Stimulated activated naive CD8-positive, alpha-beta T cell treated with anti-CD3 and anti-CD28 coated beads, Interleukin-15, amount 100 ng/mL, for 72 hours (primary cell): ENCODE measurements at regions not wholly inside any gene's neighbourhood (a gene's known extent, or its start where the extent isn't known, plus 50 kb on each side); places are given as distances from the start of the nearest gene placed in this dataset.

Experiments used
- ATAC-seq: fragments of 150-1000 bp; cut with Tn5 transposase; 2 replicates; pipeline ENCODE4 v1.10.0; 2021; ENCODE audit warnings: mild to moderate bottlenecking, moderate library complexity
- DNase-seq, 2 donors: peaks; one replicate each; pipeline ENCODE4 v3.0.0; 2021 to 2022
- H3K27ac Mint-ChIP-seq, 2 donors: one replicate each; pipeline ENCODE4 v1.8.0; 2022; ENCODE audit warnings: mild to moderate bottlenecking in 2 of 2, mixed read lengths in 2 of 2, moderate library complexity in 2 of 2
- H3K27me3 Mint-ChIP-seq: one replicate; pipeline ENCODE4 v1.8.0; 2022; ENCODE audit warnings: mixed read lengths
- H3K4me1 Mint-ChIP-seq: one replicate; pipeline ENCODE4 v1.8.0; 2022; ENCODE audit warnings: mild to moderate bottlenecking, mixed read lengths
- H3K4me3 Mint-ChIP-seq, 2 donors: one replicate each; pipeline ENCODE4 v1.8.0; 2022; ENCODE audit warnings: mild to moderate bottlenecking in 2 of 2, mixed read lengths in 2 of 2, moderate library complexity in 1 of 2
- H3K9me3 Mint-ChIP-seq, 2 donors: one replicate each; pipeline ENCODE4 v1.8.0; 2022; ENCODE audit warnings: mixed read lengths in 2 of 2

GRCh38 chr14:49191380-49191779 lies 394.8 kb downstream of the RPS29 start:
- no peak for DNase-seq
- peaks cover 20% of the 10 kb centered on the region for H3K27me3 Mint-ChIP-seq
- peaks cover 6% of the 10 kb centered on the region for H3K4me1 Mint-ChIP-seq
- H3K27ac Mint-ChIP-seq, result no peak overlapping the region
- no peak overlapping the region for H3K4me3 Mint-ChIP-seq
- peaks cover 6% of the 10 kb centered on the region in 2 donors for H3K9me3 Mint-ChIP-seq
- ATAC-seq, result no peak

- no peak for DNase-seq
- Mint-ChIP-seq H3K9me3 (peaks cover 6% of the 10 kb centered on the region in 2 donors), H3K27me3 (peaks cover 20% of the 10 kb centered on the region), H3K27ac (peak overlapping the region in 1 of 2 donors; percentile 9), H3K4me1 (peaks cover 6% of the 10 kb centered on the region), H3K4me3 (no peak overlapping the region)
- no peak for ATAC-seq
These were observed 396.8 kb downstream of the RPS29 start for GRCh38 chr14:49189375-49189774.

- peaks cover 20% of the 10 kb centered on the region for H3K27me3 Mint-ChIP-seq
- H3K27ac Mint-ChIP-seq, result no peak overlapping the region
- ATAC-seq, result no peak
- peaks cover 6% of the 10 kb centered on the region in 2 donors for H3K9me3 Mint-ChIP-seq
- H3K4me1 Mint-ChIP-seq, result no peaks in the 10 kb centered on the region
- no peak for DNase-seq
- H3K4me3 Mint-ChIP-seq, result no peak overlapping the region
These were observed 398.4 kb downstream of the RPS29 start for GRCh38 chr14:49187799-49188198.

GRCh38 chr14:49173765-49174373 lies 412.3 kb downstream of the RPS29 start:
- Mint-ChIP-seq H3K27me3 (no peaks in the 10 kb centered on the region), H3K9me3 (no peaks in the 10 kb centered on the region), H3K27ac (no peak overlapping the region), H3K4me3 (no peak overlapping the region), H3K4me1 (no peaks in the 10 kb centered on the region)
- ATAC-seq (peak; percentile 85), DNase-seq (peak; percentile 33 to 48)

GRCh38 chr14:49164074-49164473 lies 422.1 kb downstream of the RPS29 start:
- Mint-ChIP-seq H3K4me1 (peaks cover 2% of the 10 kb centered on the region), H3K4me3 (no peak overlapping the region), H3K27me3 (peaks cover 13% of the 10 kb centered on the region), H3K9me3 (no peaks in the 10 kb centered on the region), H3K27ac (no peak overlapping the region)
- ATAC-seq, result no peak
- no peak for DNase-seq

GRCh38 chr14:49160983-49161382 lies 425.2 kb downstream of the RPS29 start:
- no peaks in the 10 kb centered on the region for H3K9me3 Mint-ChIP-seq
- H3K27me3 Mint-ChIP-seq, result no peaks in the 10 kb centered on the region
- DNase-seq (no peak), ATAC-seq (no peak)
- H3K4me1 Mint-ChIP-seq, result peaks cover 6% of the 10 kb centered on the region
- no peak overlapping the region for H3K27ac Mint-ChIP-seq
- no peak overlapping the region for H3K4me3 Mint-ChIP-seq

GRCh38 chr14:49159081-49159480 lies 427.1 kb downstream of the RPS29 start:
- no peak for ATAC-seq
- Mint-ChIP-seq H3K9me3 (no peaks in the 10 kb centered on the region), H3K4me3 (no peak overlapping the region), H3K27me3 (no peaks in the 10 kb centered on the region), H3K27ac (no peak overlapping the region), H3K4me1 (peaks cover 6% of the 10 kb centered on the region)
- DNase-seq, result no peak

- H3K27ac Mint-ChIP-seq, result no peak overlapping the region
- DNase-seq (no peak), ATAC-seq (no peak)
- peaks cover 0 to 12% of the 10 kb centered on the region in 2 donors for H3K9me3 Mint-ChIP-seq
- H3K4me3 Mint-ChIP-seq, result no peak overlapping the region
- H3K27me3 Mint-ChIP-seq, result no peaks in the 10 kb centered on the region
- H3K4me1 Mint-ChIP-seq, result no peaks in the 10 kb centered on the region
These were observed 446.6 kb downstream of the RPS29 start for GRCh38 chr14:49139593-49139992.

GRCh38 chr14:49134940-49135339 lies 451.2 kb downstream of the RPS29 start:
- DNase-seq (no peak), ATAC-seq (peak; percentile 59)
- H3K4me3 Mint-ChIP-seq, result no peak overlapping the region
- H3K4me1 Mint-ChIP-seq, result no peaks in the 10 kb centered on the region
- H3K27ac Mint-ChIP-seq, result no peak overlapping the region
- H3K27me3 Mint-ChIP-seq, result no peaks in the 10 kb centered on the region
- peaks cover 0 to 8% of the 10 kb centered on the region in 2 donors for H3K9me3 Mint-ChIP-seq

- Mint-ChIP-seq H3K27me3 (no peaks in the 10 kb centered on the region), H3K4me3 (no peak overlapping the region), H3K27ac (no peak overlapping the region), H3K9me3 (no peaks in the 10 kb centered on the region), H3K4me1 (no peaks in the 10 kb centered on the region)
- no peak for ATAC-seq
- DNase-seq, result no peak
These were observed 464.9 kb downstream of the RPS29 start for GRCh38 chr14:49121246-49121645.

- Mint-ChIP-seq H3K9me3 (peaks cover 0 to 10% of the 10 kb centered on the region in 2 donors), H3K27me3 (no peaks in the 10 kb centered on the region)
These were observed 471.9 kb downstream of the RPS29 start for GRCh38 chr14:49114161-49114893.

GRCh38 chr14:49106741-49107667 lies 479.2 kb downstream of the RPS29 start:
- Mint-ChIP-seq H3K27ac (no peak overlapping the region), H3K4me1 (no peaks in the 10 kb centered on the region), H3K4me3 (no peak overlapping the region), H3K27me3 (no peaks in the 10 kb centered on the region), H3K9me3 (peaks cover 0 to under 1% of the 10 kb centered on the region in 2 donors)
- ATAC-seq, result no peak
- no peak for DNase-seq

More at GRCh38 chr14:49114161-49114893, 471.9 kb downstream of the RPS29 start:
- no peak overlapping the region for H3K4me3 Mint-ChIP-seq
- H3K27ac Mint-ChIP-seq, result no peak overlapping the region
- ATAC-seq (no peak), DNase-seq (no peak)
- no peaks in the 10 kb centered on the region for H3K4me1 Mint-ChIP-seq

GRCh38 chr14:49105956-49106355 lies 480.2 kb downstream of the RPS29 start:
- Mint-ChIP-seq H3K4me1 (no peaks in the 10 kb centered on the region), H3K27ac (no peak overlapping the region), H3K9me3 (no peaks in the 10 kb centered on the region), H3K27me3 (no peaks in the 10 kb centered on the region), H3K4me3 (no peak overlapping the region)
- ATAC-seq, result no peak
- no peak for DNase-seq

GRCh38 chr14:49105512-49105911 lies 480.7 kb downstream of the RPS29 start:
- ATAC-seq, result no peak
- H3K4me1 Mint-ChIP-seq, result no peaks in the 10 kb centered on the region

GRCh38 chr14:49092345-49092744 lies 493.8 kb downstream of the RPS29 start:
- H3K27me3 Mint-ChIP-seq, result no peaks in the 10 kb centered on the region
- DNase-seq (no peak), ATAC-seq (no peak)
- no peak overlapping the region for H3K27ac Mint-ChIP-seq
- H3K9me3 Mint-ChIP-seq, result no peaks in the 10 kb centered on the region
- no peak overlapping the region for H3K4me3 Mint-ChIP-seq
- no peaks in the 10 kb centered on the region for H3K4me1 Mint-ChIP-seq

More at GRCh38 chr14:49105512-49105911, 480.7 kb downstream of the RPS29 start:
- H3K27me3 Mint-ChIP-seq, result no peaks in the 10 kb centered on the region
- H3K9me3 Mint-ChIP-seq, result no peaks in the 10 kb centered on the region
- no peak overlapping the region for H3K27ac Mint-ChIP-seq
- H3K4me3 Mint-ChIP-seq, result no peak overlapping the region
- no peak for DNase-seq

- ATAC-seq (no peak), DNase-seq (no peak)
- H3K4me3 Mint-ChIP-seq, result no peak overlapping the region
- H3K9me3 Mint-ChIP-seq, result no peaks in the 10 kb centered on the region
- H3K27ac Mint-ChIP-seq, result no peak overlapping the region
- no peaks in the 10 kb centered on the region for H3K27me3 Mint-ChIP-seq
- H3K4me1 Mint-ChIP-seq, result no peaks in the 10 kb centered on the region
These were observed 497.1 kb downstream of the RPS29 start for GRCh38 chr14:49089107-49089506.
